PFSK-1 (cell line): ENCODE measurements at regions not wholly inside any gene's neighbourhood (a gene's known extent, or its start where the extent isn't known, plus 50 kb on each side); places are given as distances from the start of the nearest gene placed in this dataset.

Experiments
- FOXP2 ChIP-seq: optimal IDR thresholded peaks from 2 replicates; pipeline ENCODE3; 2011; ENCODE audit warnings: borderline replicate concordance, control low read depth, inconsistent platforms; ENCODE audit not compliant: insufficient read depth; ENCODE audit errors: extremely low read length, extremely low read depth
- POLR2AphosphoS5 ChIP-seq: IDR thresholded peaks from 2 replicates; pipeline ENCODE4 v1.6.1; 2012; ENCODE audit warnings: low read depth, mild to moderate bottlenecking, control low read depth, low read length, moderate library complexity
- REST ChIP-seq, 2 experiments: IDR thresholded peaks; 2 replicates each; pipeline versions ENCODE4 v1.6.1 to v1.8.0; 2011 to 2012; ENCODE audit warnings: low read depth in 2 of 2, low read length in 2 of 2, control low read depth in 1 of 2, inconsistent platforms in 1 of 2, mild to moderate bottlenecking in 1 of 2, moderate library complexity in 1 of 2; ENCODE audit not compliant: insufficient read depth in 1 of 2
- SIN3A ChIP-seq: IDR thresholded peaks from 2 replicates; pipeline ENCODE4 v1.6.1; 2012; ENCODE audit warnings: mild to moderate bottlenecking, low read length, moderate library complexity, borderline replicate concordance; ENCODE audit not compliant: insufficient read depth
- TAF1 ChIP-seq: IDR thresholded peaks from 2 replicates; pipeline ENCODE4 v1.6.1; 2012; ENCODE audit warnings: low read length, control low read depth, borderline replicate concordance; ENCODE audit not compliant: insufficient read depth

DNA sequence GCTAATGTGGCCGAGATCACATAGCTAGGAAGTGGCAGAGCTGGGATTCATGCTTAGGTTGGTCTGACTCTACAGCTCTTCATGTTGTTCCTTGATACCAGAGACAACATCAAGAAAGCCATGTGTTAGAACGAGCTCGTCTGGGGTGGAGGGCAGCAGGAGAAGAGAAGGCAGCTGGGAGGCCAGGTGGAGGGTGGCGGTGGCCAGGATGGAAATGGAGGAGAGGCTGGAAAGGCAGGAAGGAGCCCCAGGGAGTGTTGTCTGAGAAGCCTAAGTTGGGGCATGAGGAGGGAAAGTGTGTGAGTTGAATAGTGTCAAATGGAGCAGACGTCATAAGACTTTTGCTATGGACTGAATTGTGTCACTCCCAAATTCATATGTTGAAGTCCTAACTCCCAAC, 315.3 kb downstream of the GADD45G start:
- no peak for TF ChIP-seq REST (IDR thresholded peaks at IDR 0.05; ENCODE audit: insufficient read depth in 1 of 2, low read depth in 2 of 2, low read length in 2 of 2)
- TF ChIP-seq POLR2AphosphoS5, result no peak
- TF ChIP-seq TAF1, result no peak
- no peak for TF ChIP-seq FOXP2
- no peak for TF ChIP-seq SIN3A

GRCh38 chr9:89920951-89921350, 316.1 kb downstream of the GADD45G start:
- TF ChIP-seq TAF1, result no peak
- TF ChIP-seq SIN3A, result no peak
- TF ChIP-seq FOXP2, result no peak
- TF ChIP-seq REST (IDR thresholded peaks at IDR 0.05; ENCODE audit: insufficient read depth in 1 of 2, low read depth in 2 of 2, low read length in 2 of 2), result no peak
- TF ChIP-seq POLR2AphosphoS5, result no peak

DNA sequence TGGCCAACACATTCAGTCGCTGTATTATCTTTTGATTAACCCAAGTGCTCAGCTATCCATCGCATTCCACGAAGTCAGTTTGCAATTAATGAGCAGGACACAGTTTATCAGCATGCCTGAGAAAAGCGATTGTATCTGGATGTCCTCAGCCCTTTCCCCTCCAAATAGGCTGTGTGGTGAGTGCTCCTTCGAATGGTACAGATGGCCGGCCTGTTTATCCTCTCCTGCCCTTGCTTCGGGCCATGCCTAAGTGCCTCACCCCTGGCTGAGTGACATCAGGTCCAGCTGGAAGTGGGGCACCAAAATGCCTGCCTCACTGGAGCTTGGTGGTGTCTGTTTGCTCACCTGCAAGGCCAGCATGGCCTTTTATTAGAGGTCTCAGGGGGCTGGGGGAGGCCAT, 317.3 kb downstream of the GADD45G start:
- TF ChIP-seq SIN3A (no peak), FOXP2 (no peak), REST (IDR thresholded peaks at IDR 0.05; ENCODE audit: insufficient read depth in 1 of 2, low read depth in 2 of 2, low read length in 2 of 2) (no peak), POLR2AphosphoS5 (no peak)

GRCh38 chr9:89923174-89923573, 318.4 kb downstream of the GADD45G start:
- TF ChIP-seq SIN3A (no peak), TAF1 (no peak), REST (IDR thresholded peaks at IDR 0.05; ENCODE audit: insufficient read depth in 1 of 2, low read depth in 2 of 2, low read length in 2 of 2) (no peak), FOXP2 (no peak), POLR2AphosphoS5 (no peak)

DNA sequence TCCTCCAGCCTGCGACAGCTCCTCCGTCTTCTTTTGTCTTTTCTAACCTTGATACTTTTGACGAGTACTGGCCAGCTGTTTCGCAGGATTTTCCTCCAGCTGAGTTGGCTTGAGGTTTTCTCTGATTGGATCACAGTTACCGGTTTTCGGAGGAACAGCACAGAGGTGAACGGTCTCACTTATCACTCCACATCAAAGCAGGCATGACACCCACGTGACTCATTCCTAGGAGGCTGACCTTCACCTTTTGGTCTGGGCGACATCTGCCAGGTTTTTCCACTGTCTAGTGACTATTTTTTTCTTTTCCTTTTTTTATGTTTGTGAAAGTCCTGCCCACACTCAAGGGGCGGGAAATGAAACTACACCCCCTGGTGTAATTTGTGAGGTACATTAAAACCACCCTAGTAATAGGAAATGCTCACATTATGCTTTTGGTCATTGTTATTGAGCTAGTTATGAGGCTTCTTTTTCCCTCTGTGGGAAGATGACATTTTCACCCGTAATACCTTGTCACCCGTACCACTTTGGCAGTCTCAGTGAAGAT, 319.2 kb downstream of the GADD45G start:
- no peak for TF ChIP-seq FOXP2
- no peak for TF ChIP-seq POLR2AphosphoS5
